SU-DHL-6 (cell line): ENCODE measurements at regions not wholly inside any gene's neighbourhood (a gene's known extent, or its start where the extent isn't known, plus 50 kb on each side); places are given as distances from the start of the nearest gene placed in this dataset.

Source experiments
- EZH2phosphoT487 ChIP-seq: fragments of 200-600 bp; sonication (generic), shearing (Covaris generic); conservative IDR thresholded peaks from 2 replicates; pipeline ENCODE4 v1.6.1; 2018; ENCODE audit warnings: mild to moderate bottlenecking, antibody characterized with exemption, low read length, moderate library complexity, mixed read lengths
- TF ChIP-seq, protein P1 (sequence below): fragments of 200-600 bp; sonication (generic); IDR thresholded peaks from one replicate; pipeline ENCODE4 v1.5.1; 2017; ENCODE audit warnings: antibody characterized with exemption, mild to moderate bottlenecking, low read length, moderate library complexity; ENCODE audit not compliant: insufficient read depth, poor library complexity, severe bottlenecking

DNA sequence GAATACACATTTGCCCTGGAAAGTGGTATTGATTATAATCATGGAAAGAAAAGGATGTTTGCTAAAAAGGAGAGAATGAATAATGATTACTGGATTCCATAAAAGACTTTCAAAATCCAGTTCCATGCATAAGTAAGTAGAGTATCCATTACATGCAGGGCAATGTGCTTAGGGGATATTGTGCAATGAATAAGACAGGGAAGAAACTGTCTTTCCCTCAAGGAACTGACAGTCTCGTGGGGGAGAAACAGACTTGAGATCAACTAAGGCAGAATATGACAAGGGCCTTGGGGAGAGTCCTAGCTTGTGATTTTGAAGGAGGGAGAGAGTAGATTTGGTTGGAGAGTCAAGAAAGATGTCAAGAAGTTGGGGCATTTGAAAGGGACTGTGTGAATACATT lies 130.6 kb downstream of the SPP2 start:
- TF ChIP-seq, protein P1, sequence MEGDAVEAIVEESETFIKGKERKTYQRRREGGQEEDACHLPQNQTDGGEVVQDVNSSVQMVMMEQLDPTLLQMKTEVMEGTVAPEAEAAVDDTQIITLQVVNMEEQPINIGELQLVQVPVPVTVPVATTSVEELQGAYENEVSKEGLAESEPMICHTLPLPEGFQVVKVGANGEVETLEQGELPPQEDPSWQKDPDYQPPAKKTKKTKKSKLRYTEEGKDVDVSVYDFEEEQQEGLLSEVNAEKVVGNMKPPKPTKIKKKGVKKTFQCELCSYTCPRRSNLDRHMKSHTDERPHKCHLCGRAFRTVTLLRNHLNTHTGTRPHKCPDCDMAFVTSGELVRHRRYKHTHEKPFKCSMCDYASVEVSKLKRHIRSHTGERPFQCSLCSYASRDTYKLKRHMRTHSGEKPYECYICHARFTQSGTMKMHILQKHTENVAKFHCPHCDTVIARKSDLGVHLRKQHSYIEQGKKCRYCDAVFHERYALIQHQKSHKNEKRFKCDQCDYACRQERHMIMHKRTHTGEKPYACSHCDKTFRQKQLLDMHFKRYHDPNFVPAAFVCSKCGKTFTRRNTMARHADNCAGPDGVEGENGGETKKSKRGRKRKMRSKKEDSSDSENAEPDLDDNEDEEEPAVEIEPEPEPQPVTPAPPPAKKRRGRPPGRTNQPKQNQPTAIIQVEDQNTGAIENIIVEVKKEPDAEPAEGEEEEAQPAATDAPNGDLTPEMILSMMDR, result no peak
- TF ChIP-seq EZH2phosphoT487, result no peak
